Endothelial cell (in vitro differentiated cells): ENCODE measurements at regions not wholly inside any gene's neighbourhood (a gene's known extent, or its start where the extent isn't known, plus 50 kb on each side); places are given as distances from the start of the nearest gene placed in this dataset.

ENCODE experiments used
- DNase-seq: peaks from one replicate; pipeline ENCODE4 v3.0.0; 2021; ENCODE audit warnings: low spot score
- H3K27ac Mint-ChIP-seq: one replicate; pipeline ENCODE4 v1.8.0; 2021; ENCODE audit warnings: mixed read lengths, inconsistent platforms; ENCODE audit not compliant: unreplicated experiment
- H3K27me3 Mint-ChIP-seq: one replicate; pipeline ENCODE4 v1.8.0; 2021; ENCODE audit warnings: mild to moderate bottlenecking, moderate library complexity, mixed read lengths, inconsistent platforms; ENCODE audit not compliant: unreplicated experiment
- H3K36me3 Mint-ChIP-seq: one replicate; pipeline ENCODE4 v1.8.0; 2021; ENCODE audit warnings: mild to moderate bottlenecking, low read depth, mixed read lengths, inconsistent platforms; ENCODE audit not compliant: unreplicated experiment
- H3K4me1 Mint-ChIP-seq: one replicate; pipeline ENCODE4 v1.8.0; 2021; ENCODE audit warnings: mild to moderate bottlenecking, mixed read lengths, inconsistent platforms; ENCODE audit not compliant: unreplicated experiment
- H3K4me3 Mint-ChIP-seq: one replicate; pipeline ENCODE4 v1.8.0; 2021; ENCODE audit warnings: mild to moderate bottlenecking, mixed read lengths, inconsistent platforms; ENCODE audit not compliant: unreplicated experiment
- H3K9me3 Mint-ChIP-seq: one replicate; pipeline ENCODE4 v1.8.0; 2021; ENCODE audit warnings: mixed read lengths, inconsistent platforms; ENCODE audit not compliant: unreplicated experiment
- TF ChIP-seq, protein P1 (sequence below): fragments of 200-600 bp; sonication (generic); IDR thresholded peaks from one replicate; pipeline ENCODE4 v1.5.0; 2021; ENCODE audit warnings: antibody characterized with exemption; ENCODE audit not compliant: unreplicated experiment

DNA sequence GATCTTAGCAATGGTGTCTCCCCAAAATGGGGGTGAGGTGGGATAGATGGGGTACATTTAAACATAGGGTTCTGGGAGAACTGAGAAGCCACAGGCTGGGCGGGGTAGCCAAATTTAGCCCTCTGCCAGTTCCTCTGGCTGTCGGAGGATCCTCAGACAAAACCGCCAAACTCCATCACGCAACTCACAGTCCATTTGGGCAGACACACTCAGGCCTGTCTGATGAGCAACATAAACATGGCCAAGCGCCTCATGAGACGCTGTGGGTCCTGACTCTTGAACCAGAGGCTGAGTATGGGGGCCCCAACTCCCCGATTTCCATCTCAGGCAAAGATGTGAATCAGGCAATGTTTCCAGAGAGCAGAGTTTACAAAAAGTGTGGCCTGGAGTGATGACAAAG lies 162.3 kb downstream of the FGF18 start:
- TF ChIP-seq, protein P1, sequence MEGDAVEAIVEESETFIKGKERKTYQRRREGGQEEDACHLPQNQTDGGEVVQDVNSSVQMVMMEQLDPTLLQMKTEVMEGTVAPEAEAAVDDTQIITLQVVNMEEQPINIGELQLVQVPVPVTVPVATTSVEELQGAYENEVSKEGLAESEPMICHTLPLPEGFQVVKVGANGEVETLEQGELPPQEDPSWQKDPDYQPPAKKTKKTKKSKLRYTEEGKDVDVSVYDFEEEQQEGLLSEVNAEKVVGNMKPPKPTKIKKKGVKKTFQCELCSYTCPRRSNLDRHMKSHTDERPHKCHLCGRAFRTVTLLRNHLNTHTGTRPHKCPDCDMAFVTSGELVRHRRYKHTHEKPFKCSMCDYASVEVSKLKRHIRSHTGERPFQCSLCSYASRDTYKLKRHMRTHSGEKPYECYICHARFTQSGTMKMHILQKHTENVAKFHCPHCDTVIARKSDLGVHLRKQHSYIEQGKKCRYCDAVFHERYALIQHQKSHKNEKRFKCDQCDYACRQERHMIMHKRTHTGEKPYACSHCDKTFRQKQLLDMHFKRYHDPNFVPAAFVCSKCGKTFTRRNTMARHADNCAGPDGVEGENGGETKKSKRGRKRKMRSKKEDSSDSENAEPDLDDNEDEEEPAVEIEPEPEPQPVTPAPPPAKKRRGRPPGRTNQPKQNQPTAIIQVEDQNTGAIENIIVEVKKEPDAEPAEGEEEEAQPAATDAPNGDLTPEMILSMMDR = no peak
- Mint-ChIP-seq H3K9me3 (no peaks in the 10 kb centered on the region), H3K4me1 (peaks cover 4% of the 10 kb centered on the region), H3K27ac (no peak overlapping the region), H3K4me3 (no peak overlapping the region), H3K36me3 (no peaks in the 10 kb centered on the region), H3K27me3 (peaks cover 2% of the 10 kb centered on the region)
- DNase-seq = no peak

GRCh38 chr5:171582849-171583248 lies 163.4 kb downstream of the FGF18 start:
- peaks cover 2% of the 10 kb centered on the region for H3K27me3 Mint-ChIP-seq
- no peaks in the 10 kb centered on the region for H3K36me3 Mint-ChIP-seq
- H3K4me1 Mint-ChIP-seq = peaks cover 4% of the 10 kb centered on the region
- H3K9me3 Mint-ChIP-seq = no peaks in the 10 kb centered on the region
- DNase-seq = no peak
- TF ChIP-seq, protein P1 = no peak
- no peak overlapping the region for H3K27ac Mint-ChIP-seq
- no peak overlapping the region for H3K4me3 Mint-ChIP-seq

DNA sequence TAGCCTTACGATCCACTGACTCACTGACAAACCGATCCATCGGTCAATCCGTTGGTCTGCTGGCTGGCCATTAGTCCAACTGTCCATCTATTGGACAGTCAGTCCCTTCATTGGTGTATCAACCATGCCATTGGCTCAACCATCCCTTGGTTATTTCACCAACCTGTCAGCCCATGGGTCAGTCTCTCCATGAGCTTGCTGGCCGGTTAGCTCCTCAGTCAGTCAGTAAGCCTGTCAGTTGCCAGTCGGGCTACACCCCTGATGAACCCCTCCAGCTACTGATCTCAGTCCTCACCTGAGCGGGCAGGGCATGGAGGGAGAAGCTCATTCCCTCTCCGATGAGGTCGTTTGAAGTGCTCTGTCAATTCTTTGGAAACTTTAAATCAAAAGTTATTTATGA lies 166.5 kb downstream of the FGF18 start:
- TF ChIP-seq, protein P1 = no peak
- H3K4me1 Mint-ChIP-seq = no peaks in the 10 kb centered on the region
- no peak overlapping the region for H3K4me3 Mint-ChIP-seq
- no peak overlapping the region for H3K27ac Mint-ChIP-seq
- no peaks in the 10 kb centered on the region for H3K36me3 Mint-ChIP-seq
- no peaks in the 10 kb centered on the region for H3K9me3 Mint-ChIP-seq
- no peak for DNase-seq
- H3K27me3 Mint-ChIP-seq = peaks cover 4% of the 10 kb centered on the region

- no peaks in the 10 kb centered on the region for H3K36me3 Mint-ChIP-seq
- H3K27ac Mint-ChIP-seq = no peak overlapping the region
- DNase-seq = no peak
- no peaks in the 10 kb centered on the region for H3K9me3 Mint-ChIP-seq
- peaks cover 4% of the 10 kb centered on the region for H3K27me3 Mint-ChIP-seq
- H3K4me1 Mint-ChIP-seq = no peaks in the 10 kb centered on the region
- TF ChIP-seq, protein P1 = no peak
- H3K4me3 Mint-ChIP-seq = no peak overlapping the region
Measured at GRCh38 chr5:171586436-171586835, 167.0 kb downstream of the FGF18 start.

GRCh38 chr5:171588046-171588445 lies 168.6 kb downstream of the FGF18 start:
- H3K4me3 Mint-ChIP-seq = no peak overlapping the region
- H3K27ac Mint-ChIP-seq = no peak overlapping the region
- H3K4me1 Mint-ChIP-seq = no peaks in the 10 kb centered on the region
- H3K9me3 Mint-ChIP-seq = no peaks in the 10 kb centered on the region
- TF ChIP-seq, protein P1 = no peak
- no peaks in the 10 kb centered on the region for H3K36me3 Mint-ChIP-seq
- H3K27me3 Mint-ChIP-seq = peaks cover 4% of the 10 kb centered on the region
- no peak for DNase-seq
